Stimulated activated naive CD8-positive, alpha-beta T cell treated with anti-CD3 and anti-CD28 coated beads, Interleukin-15, Interleukin-2, amounts not matched to agents 100 ng/mL and 50 ng/mL, for 24 hours (primary cell): ENCODE measurements at regions not wholly inside any gene's neighbourhood (a gene's known extent, or its start where the extent isn't known, plus 50 kb on each side); places are given as distances from the start of the nearest gene placed in this dataset.

ENCODE experiments used
- H3K27ac Mint-ChIP-seq: one replicate; pipeline ENCODE4 v1.8.0; 2021; ENCODE audit warnings: mild to moderate bottlenecking, mixed read lengths
- H3K27me3 Mint-ChIP-seq: one replicate; pipeline ENCODE4 v1.8.0; 2021; ENCODE audit warnings: mixed read lengths
- H3K36me3 Mint-ChIP-seq: one replicate; pipeline ENCODE4 v1.8.0; 2021; ENCODE audit warnings: low read depth, mixed read lengths
- H3K4me1 Mint-ChIP-seq: one replicate; pipeline ENCODE4 v1.8.0; 2021; ENCODE audit warnings: low read depth, mixed read lengths
- H3K4me3 Mint-ChIP-seq: one replicate; pipeline ENCODE4 v1.8.0; 2021; ENCODE audit warnings: mild to moderate bottlenecking, mixed read lengths
- H3K9me3 Mint-ChIP-seq: one replicate; pipeline ENCODE4 v1.8.0; 2021; ENCODE audit warnings: mixed read lengths

- Mint-ChIP-seq H3K4me3 (no peak overlapping the region), H3K9me3 (peaks cover 7% of the 10 kb centered on the region), H3K27me3 (peaks cover 32% of the 10 kb centered on the region), H3K4me1 (no peaks in the 10 kb centered on the region), H3K27ac (no peak overlapping the region), H3K36me3 (no peaks in the 10 kb centered on the region)
Observed at GRCh38 chr6:40177598-40177997, 243.3 kb upstream of the MOCS1 start.

GRCh38 chr6:40176152-40176551 is 241.9 kb upstream of the MOCS1 start:
- Mint-ChIP-seq H3K36me3 (no peaks in the 10 kb centered on the region), H3K4me3 (no peak overlapping the region), H3K27me3 (peaks cover 32% of the 10 kb centered on the region), H3K9me3 (no peaks in the 10 kb centered on the region), H3K4me1 (no peaks in the 10 kb centered on the region), H3K27ac (no peak overlapping the region)

DNA sequence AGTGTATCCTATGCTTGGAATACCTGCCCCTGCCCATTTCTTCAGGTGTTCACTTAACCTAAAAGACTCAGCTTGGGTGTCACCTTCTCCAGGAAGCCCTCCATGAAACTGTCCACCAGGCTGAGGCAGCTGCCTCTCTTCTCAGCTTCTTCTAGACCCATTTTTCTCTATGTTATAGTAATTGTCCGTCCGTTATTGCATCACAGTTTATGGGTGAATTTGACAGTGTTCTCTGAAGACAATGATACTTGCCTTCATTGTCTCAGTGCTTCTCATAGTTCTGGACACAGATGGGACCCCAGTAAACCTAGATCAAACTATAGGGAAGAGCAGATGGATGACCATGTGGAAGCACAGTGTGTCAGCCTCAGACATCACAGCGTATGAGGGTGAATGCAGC is 238.0 kb upstream of the MOCS1 start:
- Mint-ChIP-seq H3K27me3 (peaks cover 24% of the 10 kb centered on the region), H3K27ac (no peak overlapping the region), H3K4me3 (no peak overlapping the region), H3K9me3 (no peaks in the 10 kb centered on the region), H3K4me1 (no peaks in the 10 kb centered on the region), H3K36me3 (no peaks in the 10 kb centered on the region)

GRCh38 chr6:40171343-40171742 is 237.1 kb upstream of the MOCS1 start:
- Mint-ChIP-seq H3K36me3 (no peaks in the 10 kb centered on the region), H3K27ac (no peak overlapping the region), H3K4me1 (no peaks in the 10 kb centered on the region), H3K4me3 (no peak overlapping the region), H3K9me3 (no peaks in the 10 kb centered on the region), H3K27me3 (peaks cover 16% of the 10 kb centered on the region)

- H3K27me3 Mint-ChIP-seq, result peaks cover 11% of the 10 kb centered on the region
- H3K36me3 Mint-ChIP-seq, result no peaks in the 10 kb centered on the region
- H3K4me3 Mint-ChIP-seq, result no peak overlapping the region
- no peak overlapping the region for H3K27ac Mint-ChIP-seq
- H3K9me3 Mint-ChIP-seq, result no peaks in the 10 kb centered on the region
- no peaks in the 10 kb centered on the region for H3K4me1 Mint-ChIP-seq
Observed at GRCh38 chr6:40170856-40171255, 236.6 kb upstream of the MOCS1 start.

- Mint-ChIP-seq H3K27me3 (peaks cover 4% of the 10 kb centered on the region), H3K27ac (no peak overlapping the region), H3K36me3 (no peaks in the 10 kb centered on the region), H3K4me1 (no peaks in the 10 kb centered on the region), H3K4me3 (no peak overlapping the region), H3K9me3 (no peaks in the 10 kb centered on the region)
Observed at GRCh38 chr6:40169878-40170277, 235.6 kb upstream of the MOCS1 start.

DNA sequence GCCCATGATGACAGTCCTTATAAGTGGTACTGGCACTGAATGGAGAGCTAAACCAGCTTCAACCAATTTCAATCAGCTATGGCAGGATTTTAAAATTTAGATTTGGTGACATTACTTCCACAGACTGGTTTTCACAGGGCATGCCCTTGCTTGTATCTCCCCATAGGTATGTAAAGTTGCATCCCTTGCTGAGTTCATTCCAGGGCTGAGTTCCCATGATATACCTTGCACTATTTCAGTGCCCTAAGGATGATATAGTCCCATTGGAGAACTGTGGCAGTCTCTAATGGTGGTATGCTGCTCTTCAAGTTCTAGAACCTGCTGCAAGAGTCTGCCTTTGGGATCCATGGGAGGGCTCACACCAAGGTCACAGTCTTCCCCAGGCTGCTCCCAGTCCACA is 232.7 kb upstream of the MOCS1 start:
- H3K27ac Mint-ChIP-seq, result no peak overlapping the region
- H3K4me3 Mint-ChIP-seq, result no peak overlapping the region
- no peaks in the 10 kb centered on the region for H3K27me3 Mint-ChIP-seq
- no peaks in the 10 kb centered on the region for H3K9me3 Mint-ChIP-seq
- no peaks in the 10 kb centered on the region for H3K36me3 Mint-ChIP-seq
- no peaks in the 10 kb centered on the region for H3K4me1 Mint-ChIP-seq

DNA sequence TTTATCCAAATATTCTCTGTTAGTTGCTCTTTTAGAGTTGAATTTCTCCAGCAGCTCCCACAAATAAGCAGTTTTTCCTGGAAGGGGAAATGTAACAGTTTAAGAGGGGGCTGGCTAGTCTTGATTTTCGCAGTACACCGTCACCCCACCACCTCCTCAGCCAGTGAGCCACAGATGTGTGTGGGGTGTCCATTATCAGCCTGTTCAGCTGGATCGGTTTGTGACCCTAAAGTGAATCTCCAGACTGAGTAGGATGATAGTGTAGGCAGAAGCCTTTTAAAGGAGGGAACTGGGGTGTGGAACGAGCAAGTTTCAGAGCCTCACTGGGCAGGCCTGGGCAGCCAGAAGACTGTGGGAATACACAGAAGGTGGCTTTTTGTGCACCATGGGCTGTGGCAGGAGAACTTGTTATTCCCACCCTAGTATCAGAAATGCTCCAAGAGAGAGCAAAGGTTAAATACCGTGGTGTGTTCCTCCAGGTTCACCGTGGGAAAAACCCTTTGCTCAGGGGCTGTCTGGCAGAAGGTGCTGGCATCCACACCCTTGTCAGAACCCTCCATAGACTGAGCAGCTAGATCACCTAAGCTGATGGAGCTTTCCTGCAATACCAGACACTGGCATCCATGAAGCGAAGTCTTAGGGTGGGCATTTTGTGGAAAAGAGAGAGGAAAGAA is 230.9 kb upstream of the MOCS1 start:
- no peaks in the 10 kb centered on the region for H3K9me3 Mint-ChIP-seq
- no peaks in the 10 kb centered on the region for H3K36me3 Mint-ChIP-seq
- no peak overlapping the region for H3K27ac Mint-ChIP-seq

DNA sequence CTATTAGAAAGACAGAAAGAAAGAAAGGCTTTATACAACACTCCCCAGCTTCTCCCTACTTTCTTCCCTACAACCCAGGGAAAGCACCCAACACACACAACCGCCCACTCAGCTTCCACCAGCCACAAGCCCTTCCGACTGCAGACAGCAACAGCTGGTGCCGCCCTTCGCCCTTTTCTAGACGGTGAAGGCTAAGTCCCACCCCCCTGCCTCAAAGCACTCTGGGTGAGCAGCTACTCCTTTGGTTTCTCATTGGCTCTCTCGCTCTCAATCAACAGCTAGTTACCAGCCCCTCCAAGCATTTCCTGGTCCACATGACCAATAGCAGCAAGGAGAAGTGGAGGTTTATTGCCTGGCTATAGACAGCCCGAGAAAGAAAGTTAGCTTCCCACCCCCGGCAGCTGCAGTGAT is 230.1 kb upstream of the MOCS1 start:
- H3K27me3 Mint-ChIP-seq, result no peaks in the 10 kb centered on the region
- H3K9me3 Mint-ChIP-seq, result no peaks in the 10 kb centered on the region

More for the DNA sequence above, 230.9 kb upstream of the MOCS1 start:
- Mint-ChIP-seq H3K4me3 (no peak overlapping the region), H3K27me3 (no peaks in the 10 kb centered on the region), H3K4me1 (no peaks in the 10 kb centered on the region)

GRCh38 chr6:40163924-40164323 is 229.7 kb upstream of the MOCS1 start:
- no peak overlapping the region for H3K27ac Mint-ChIP-seq
- no peaks in the 10 kb centered on the region for H3K9me3 Mint-ChIP-seq
- no peaks in the 10 kb centered on the region for H3K4me1 Mint-ChIP-seq
- no peaks in the 10 kb centered on the region for H3K27me3 Mint-ChIP-seq
- no peak overlapping the region for H3K4me3 Mint-ChIP-seq
- no peaks in the 10 kb centered on the region for H3K36me3 Mint-ChIP-seq

More for the DNA sequence above, 230.1 kb upstream of the MOCS1 start:
- H3K4me3 Mint-ChIP-seq, result no peak overlapping the region
- H3K27ac Mint-ChIP-seq, result no peak overlapping the region
- H3K4me1 Mint-ChIP-seq, result no peaks in the 10 kb centered on the region
- no peaks in the 10 kb centered on the region for H3K36me3 Mint-ChIP-seq

DNA sequence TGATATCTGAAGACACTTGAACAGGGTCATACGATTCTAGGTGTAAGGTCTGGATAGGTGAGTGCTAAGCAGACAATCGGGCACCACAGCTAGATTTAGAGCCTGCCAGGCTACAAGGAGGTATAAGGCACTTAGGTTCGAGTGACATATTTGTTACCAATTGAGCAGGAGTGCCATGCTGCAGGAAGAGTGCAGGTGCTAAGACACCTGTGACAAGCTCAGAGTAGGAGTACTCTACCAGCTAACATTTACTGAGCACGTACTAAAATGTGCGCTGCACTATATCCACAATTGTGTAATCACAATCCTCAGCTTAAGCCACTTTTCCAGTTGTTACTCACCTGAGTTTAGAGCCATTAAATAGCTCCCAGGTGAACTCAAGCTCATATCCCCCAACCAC is 227.8 kb upstream of the MOCS1 start:
- Mint-ChIP-seq H3K27ac (no peak overlapping the region), H3K36me3 (no peaks in the 10 kb centered on the region), H3K4me3 (no peak overlapping the region), H3K9me3 (no peaks in the 10 kb centered on the region), H3K4me1 (no peaks in the 10 kb centered on the region), H3K27me3 (no peaks in the 10 kb centered on the region)

- H3K4me1 Mint-ChIP-seq, result no peaks in the 10 kb centered on the region
- peaks cover 6% of the 10 kb centered on the region for H3K27me3 Mint-ChIP-seq
- no peaks in the 10 kb centered on the region for H3K36me3 Mint-ChIP-seq
- no peak overlapping the region for H3K4me3 Mint-ChIP-seq
- no peaks in the 10 kb centered on the region for H3K9me3 Mint-ChIP-seq
- no peak overlapping the region for H3K27ac Mint-ChIP-seq
Observed at GRCh38 chr6:40160826-40161225, 226.6 kb upstream of the MOCS1 start.

DNA sequence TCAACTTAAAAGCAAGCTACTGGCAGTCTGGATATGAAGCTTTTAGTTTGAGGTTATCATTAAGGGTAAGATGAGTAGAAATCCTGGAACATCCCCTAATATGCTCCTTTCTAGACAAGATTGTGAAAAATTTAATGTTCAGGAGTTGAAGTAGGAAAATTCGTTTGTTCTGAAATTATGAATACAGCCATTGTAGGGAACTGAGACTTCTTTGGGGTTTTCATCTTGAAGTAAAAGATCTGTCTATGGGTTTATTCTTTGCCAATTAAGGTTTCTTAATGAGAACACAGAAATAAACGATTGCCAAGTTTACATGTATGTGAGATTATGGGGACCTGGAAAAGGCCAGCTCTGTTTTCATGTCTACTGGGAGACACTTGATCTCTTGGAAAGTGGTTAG is 225.6 kb upstream of the MOCS1 start:
- peaks cover 9% of the 10 kb centered on the region for H3K27me3 Mint-ChIP-seq

DNA sequence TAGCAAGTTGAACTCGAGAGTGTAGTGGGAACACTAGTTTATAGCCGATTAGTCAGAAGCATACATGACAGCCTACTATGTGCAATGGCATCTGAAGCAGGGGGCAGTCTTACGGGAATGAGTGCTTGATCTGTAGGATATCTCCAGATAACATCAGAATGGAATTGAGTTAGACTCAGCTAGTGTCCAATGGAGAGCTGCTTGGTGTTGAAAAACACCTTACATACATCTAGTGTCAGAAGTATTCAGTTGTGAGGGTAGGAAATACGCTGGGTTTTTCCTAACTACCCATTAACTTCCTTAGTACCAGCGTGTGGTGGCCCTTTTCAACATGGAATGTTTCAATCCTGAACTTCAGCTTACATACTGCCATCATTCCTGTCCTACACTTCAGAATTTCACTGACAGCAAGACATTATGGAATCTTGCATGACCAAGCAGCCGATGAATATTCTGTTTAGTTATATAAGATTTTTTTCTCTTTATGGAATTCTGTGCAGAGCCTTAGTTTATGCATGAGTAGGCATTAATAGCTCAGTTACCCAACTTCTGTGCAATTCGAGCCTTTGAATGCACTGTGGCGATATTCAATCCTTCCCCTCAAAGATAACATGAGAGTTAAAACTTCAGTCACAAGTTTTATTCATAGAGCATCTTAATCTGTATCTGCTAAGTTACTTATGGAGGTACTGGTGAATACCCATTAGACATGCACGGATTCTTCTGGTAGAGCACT is 218.6 kb upstream of the MOCS1 start:
- no peaks in the 10 kb centered on the region for H3K36me3 Mint-ChIP-seq
- no peak overlapping the region for H3K27ac Mint-ChIP-seq
- no peak overlapping the region for H3K4me3 Mint-ChIP-seq
- peaks cover 17% of the 10 kb centered on the region for H3K27me3 Mint-ChIP-seq
- no peaks in the 10 kb centered on the region for H3K9me3 Mint-ChIP-seq
- no peaks in the 10 kb centered on the region for H3K4me1 Mint-ChIP-seq

More for the DNA sequence above, 225.6 kb upstream of the MOCS1 start:
- Mint-ChIP-seq H3K4me1 (no peaks in the 10 kb centered on the region), H3K9me3 (no peaks in the 10 kb centered on the region), H3K27ac (no peak overlapping the region), H3K36me3 (no peaks in the 10 kb centered on the region), H3K4me3 (no peak overlapping the region)

- Mint-ChIP-seq H3K9me3 (no peaks in the 10 kb centered on the region), H3K4me1 (no peaks in the 10 kb centered on the region), H3K27me3 (peaks cover 17% of the 10 kb centered on the region), H3K4me3 (no peak overlapping the region), H3K27ac (no peak overlapping the region), H3K36me3 (no peaks in the 10 kb centered on the region)
Observed at GRCh38 chr6:40152196-40152595, 217.9 kb upstream of the MOCS1 start.
